Nucleus accumbens (tissue), 56 donors: ENCODE measurements at regions not wholly inside any gene's neighbourhood (a gene's known extent, or its start where the extent isn't known, plus 50 kb on each side); places are given as distances from the start of the nearest gene placed in this dataset.
"Not testable (repeated sequence)": the region's sequence is repeated elsewhere in the genome, so short reads cannot be mapped to it uniquely, and the experiment has no call there.

ENCODE experiments used
- DNase-seq, 56 donors: peaks; one replicate each; lab custom pipeline; 2025; lab: John Stamatoyannopoulos, UW

GRCh38 chr5:117599811-117600210, 1025.2 kb upstream of the SEMA6A start:
- DNase-seq = not testable (repeated sequence)

DNA sequence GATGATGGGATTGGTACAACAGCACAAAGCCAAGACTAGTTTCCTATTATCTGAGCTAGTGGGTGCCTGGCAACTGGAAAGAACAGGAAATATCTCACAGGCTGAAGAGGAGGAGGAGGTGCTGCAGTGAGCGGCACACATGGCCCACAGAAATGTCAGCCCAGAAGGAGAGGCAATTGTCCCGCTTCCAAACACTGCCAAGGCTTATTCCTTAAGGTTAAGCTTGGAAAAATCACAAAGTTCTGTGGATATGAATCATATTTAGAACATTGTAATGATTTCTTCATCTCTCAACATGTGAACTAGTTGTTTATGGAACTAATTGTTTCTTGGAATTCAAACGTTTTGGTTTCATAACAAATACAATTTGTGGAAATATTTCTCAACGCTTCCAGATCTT, 1019.5 kb upstream of the SEMA6A start:
- no peak for DNase-seq

GRCh38 chr5:117590944-117591343, 1016.3 kb upstream of the SEMA6A start:
- DNase-seq = no peak

DNA sequence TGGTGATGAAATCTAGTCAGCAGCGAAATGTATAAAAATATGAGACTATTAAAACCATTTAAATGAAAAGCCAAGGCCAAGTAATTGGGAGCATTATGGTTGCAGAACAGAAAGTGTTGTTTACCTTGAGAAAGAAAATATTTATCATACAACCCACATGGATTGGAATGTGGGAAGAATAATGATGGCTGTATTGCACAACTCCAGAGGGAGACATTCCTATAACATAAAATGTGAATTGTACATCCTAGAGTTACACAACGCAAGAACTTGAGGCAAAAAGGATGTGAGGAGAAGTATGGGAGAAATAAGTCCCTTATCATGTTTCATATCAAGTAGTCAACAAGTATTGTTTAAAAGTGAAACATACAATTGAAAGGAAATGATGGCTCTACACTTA, 1014.0 kb upstream of the SEMA6A start:
- DNase-seq = no peak

DNA sequence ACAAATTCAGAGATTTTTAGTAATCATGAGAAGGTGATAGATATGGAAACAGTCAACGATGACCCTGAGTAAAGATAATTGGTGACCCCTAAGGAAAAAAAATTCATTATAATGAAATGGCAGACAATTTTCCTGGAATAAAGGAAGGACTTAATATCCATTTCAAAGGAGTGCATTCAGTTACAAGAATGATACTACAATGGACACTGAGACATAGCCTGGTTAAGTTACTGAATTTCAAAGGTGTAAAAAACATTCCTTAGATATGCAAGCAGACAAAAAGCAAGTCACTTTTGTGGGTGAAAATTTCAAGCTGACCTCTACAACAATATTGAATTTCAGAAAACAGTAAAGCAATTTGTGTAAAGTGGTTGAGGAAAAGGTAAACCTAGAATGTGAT, 1012.5 kb upstream of the SEMA6A start:
- DNase-seq = no peak

DNA sequence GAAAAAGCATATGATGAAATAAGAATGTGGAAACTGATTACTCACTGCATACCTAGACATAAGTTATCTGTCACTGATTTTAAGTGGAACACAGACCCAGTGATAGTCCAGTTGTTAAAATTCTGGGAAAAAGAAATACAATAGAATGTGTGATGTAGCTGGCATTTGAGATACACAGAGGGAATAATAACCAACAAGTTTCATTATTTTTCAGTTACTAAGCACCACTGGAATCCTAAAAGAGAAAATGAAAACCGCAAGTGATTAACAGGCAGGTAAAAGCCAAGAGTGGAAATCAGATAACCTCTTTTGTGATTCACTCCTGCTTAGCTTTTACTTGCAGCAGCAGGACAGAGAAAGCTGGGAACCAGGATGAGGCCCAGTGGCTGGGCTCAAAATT, 994.0 kb upstream of the SEMA6A start:
- no peak for DNase-seq

DNA sequence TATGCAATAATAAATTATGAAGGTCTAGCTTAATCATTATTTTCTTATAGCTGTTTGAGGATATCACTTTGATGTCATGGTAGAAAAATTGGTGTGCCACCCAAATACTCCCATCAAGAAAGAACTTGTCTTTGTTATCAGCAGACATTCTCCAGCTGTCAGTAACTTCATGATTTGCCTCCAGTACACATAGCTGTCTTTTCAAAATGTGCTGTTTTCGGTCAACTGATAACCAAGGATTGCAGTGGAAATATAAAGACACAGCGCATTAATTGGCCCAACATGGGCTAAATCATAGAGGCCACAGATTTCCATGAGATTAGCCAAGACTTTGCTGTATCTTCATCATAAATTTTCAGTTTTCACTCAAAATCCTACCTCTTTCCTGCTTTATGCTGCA, 993.5 kb upstream of the SEMA6A start:
- DNase-seq = no peak

- no peak for DNase-seq
These were observed 988.0 kb upstream of the SEMA6A start for GRCh38 chr5:117562647-117563046.

GRCh38 chr5:117561531-117561930, 986.9 kb upstream of the SEMA6A start:
- no peak for DNase-seq

- no peak for DNase-seq
These were observed 984.6 kb upstream of the SEMA6A start for GRCh38 chr5:117559005-117559844.

- no peak for DNase-seq
These were observed 976.6 kb upstream of the SEMA6A start for GRCh38 chr5:117551236-117551635.

DNA sequence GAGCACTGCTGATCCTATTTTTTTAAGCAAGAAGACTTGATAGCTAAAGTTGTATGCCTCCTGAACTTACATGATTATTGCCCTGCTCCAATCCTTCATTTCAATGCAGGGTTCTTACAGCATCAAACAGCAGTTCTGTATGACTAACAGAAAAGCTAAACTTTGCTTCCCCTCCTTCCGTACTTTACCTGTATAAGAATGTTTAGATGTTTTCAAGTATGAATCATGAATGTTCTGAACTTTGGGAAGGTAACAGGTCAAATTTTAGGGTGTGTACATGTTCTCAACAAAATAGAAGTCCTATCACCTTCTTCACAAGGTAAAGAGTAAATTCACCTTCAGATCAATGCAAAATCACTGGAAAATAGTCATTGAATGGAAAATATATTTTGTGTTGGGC, 972.6 kb upstream of the SEMA6A start:
- no peak for DNase-seq

DNA sequence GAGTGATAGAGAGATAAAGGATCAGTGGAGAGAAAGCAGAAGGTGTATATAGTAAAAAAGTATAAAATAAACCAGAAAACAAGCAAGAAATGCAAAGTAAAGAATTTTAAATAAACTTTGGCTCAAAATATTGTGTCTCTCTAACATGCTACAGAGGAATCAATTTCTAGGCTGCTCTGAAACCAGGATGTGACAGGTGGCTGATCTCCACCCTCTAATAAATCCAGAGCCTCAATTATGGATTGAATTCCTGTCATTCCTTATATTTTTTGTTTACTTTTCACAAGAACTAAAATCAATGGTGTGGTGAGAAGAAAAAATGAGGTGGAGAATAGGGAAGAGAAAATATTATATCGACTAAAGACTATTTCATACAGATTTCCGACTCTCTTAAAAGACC, 965.1 kb upstream of the SEMA6A start:
- DNase-seq = no peak

DNA sequence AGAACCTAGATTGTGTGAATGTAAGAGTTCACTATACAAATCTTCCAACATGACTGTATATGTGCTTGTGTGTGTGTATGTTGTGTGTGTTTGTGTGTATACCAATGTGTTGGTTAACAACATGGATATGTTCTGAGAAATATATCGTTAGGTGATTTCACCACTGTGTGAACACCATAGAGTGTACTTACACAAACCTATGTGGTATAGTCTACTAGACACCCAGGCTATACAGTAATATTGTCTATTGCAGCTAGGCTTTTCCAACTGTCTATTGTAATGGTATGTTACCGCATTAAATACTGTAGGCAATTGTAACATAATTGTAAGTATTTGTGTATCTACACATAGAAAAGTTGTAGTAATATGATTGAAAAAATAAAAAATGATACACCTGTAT, 959.2 kb upstream of the SEMA6A start:
- DNase-seq = no peak

DNA sequence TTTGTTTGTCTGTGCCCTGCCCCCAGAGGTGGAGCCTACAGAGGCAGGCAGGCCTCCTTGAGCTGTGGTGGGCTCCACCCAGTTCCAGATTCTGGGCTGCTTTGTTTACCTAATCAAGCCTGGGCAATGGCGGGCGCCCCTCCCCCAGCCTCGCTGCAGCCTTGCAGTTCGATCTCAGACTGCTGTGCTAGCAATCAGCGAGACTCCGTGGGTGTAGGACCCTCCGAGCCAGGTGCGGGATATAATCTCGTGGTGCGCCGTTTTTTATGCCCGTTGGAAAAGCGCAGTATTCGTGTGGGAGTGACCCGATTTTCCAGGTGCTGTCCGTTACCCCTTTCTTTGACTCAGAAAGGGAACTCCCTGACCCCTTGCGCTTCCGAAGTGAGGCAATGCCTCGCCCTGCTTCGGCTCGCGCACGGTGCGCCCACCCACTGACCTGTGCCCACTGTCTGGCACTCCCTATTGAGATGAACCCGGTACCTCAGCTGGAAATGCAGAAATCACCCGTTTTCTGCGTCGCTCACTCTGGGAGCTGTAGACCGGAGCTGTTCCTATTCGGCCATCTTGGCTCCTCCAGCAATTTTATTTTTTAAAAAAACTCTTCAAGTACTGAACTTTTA, 958.5 kb upstream of the SEMA6A start:
- DNase-seq = not testable (repeated sequence)

- no peak for DNase-seq
These were observed 945.4 kb upstream of the SEMA6A start for GRCh38 chr5:117519957-117520500.

GRCh38 chr5:117504305-117504704, 929.7 kb upstream of the SEMA6A start:
- no peak for DNase-seq

DNA sequence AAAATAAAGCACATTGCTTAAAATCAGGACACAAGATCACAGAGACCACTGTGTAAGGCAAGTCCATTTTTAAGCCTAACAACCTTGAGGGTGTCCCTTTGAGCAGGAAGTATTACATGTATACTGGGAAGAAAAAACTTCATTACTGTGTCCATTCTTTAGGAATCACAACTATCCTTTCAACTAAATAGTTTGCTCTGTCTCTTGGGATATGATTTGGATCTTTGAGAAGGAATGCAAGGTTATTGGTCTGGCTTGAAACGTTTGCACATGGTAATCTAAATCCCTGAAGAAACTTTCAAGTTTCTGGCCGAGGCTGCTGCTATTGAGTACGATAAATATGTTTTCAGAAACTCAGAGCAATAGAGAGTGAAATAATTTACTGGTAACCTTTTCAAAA, 923.0 kb upstream of the SEMA6A start:
- DNase-seq = no peak

- no peak for DNase-seq
These were observed 922.2 kb upstream of the SEMA6A start for GRCh38 chr5:117496801-117497200.

DNA sequence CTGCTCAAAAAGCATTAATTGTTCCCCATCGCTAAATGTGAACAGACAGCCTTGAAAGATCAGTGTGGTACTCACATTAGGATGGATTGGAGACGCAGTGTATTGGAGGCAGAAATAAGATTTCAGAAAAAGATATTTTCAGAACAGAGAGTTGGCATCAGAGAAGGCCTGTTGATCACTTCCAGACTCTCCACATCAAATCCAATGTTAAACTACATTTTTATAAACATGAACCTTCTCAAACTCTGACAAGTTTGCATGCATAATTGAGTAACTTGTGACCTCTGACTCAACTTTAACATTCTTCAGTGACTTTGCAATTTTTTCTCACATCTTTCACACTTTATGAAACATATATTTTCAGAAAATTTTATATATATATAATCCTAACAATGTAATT, 919.6 kb upstream of the SEMA6A start:
- no peak for DNase-seq

- no peak for DNase-seq
These were observed 914.4 kb upstream of the SEMA6A start for GRCh38 chr5:117488976-117489500.

- DNase-seq = no peak
These were observed 912.9 kb upstream of the SEMA6A start for GRCh38 chr5:117487556-117487955.
